ENCODE measurements at regions not wholly inside any gene's neighbourhood (a gene's known extent, or its start where the extent isn't known, plus 50 kb on each side); places are given as distances from the start of the nearest gene placed in this dataset.

GRCh38 chr20:20821484-20822260, 109.2 kb upstream of the RALGAPA2 start:
- Histone ChIP-seq H3K4ac (ENCODE audit: low read depth in 1 of 2, low read length in 2 of 2) (no peak overlapping the region), H2BK5ac (ENCODE audit: low read depth, low read length, poor library complexity, severe bottlenecking) (no peak overlapping the region), H3K23ac (ENCODE audit: low read length in 2 of 2) (no peak overlapping the region), H3K27ac (ENCODE audit: low read length, poor library complexity, severe bottlenecking) (no peak overlapping the region), H4K91ac (ENCODE audit: low read length) (no peak overlapping the region), H3K4me3 (ENCODE audit: insufficient read depth in 1 of 2, low read depth in 1 of 2, low read length in 2 of 2) (no peak overlapping the region), H3K9me3 (ENCODE audit: control insufficient read depth, low read length) (no peaks in the 10 kb centered on the region), H2BK120ac (ENCODE audit: low read depth, low read length) (no peak overlapping the region), H4K8ac (ENCODE audit: low read length) (no peak overlapping the region), H2BK15ac (ENCODE audit: low read depth, poor library complexity, severe bottlenecking) (no peak overlapping the region), H3K79me1 (replicated peaks; ENCODE audit: low read length, poor library complexity, severe bottlenecking) (no peaks in the 10 kb centered on the region), H3K9ac (ENCODE audit: low read length) (no peak overlapping the region), H3K4me2 (ENCODE audit: low read length, poor library complexity, severe bottlenecking) (no peak overlapping the region), H3K27me3 (ENCODE audit: control insufficient read depth in 1 of 2, insufficient read depth in 1 of 2, low read length in 2 of 2) (peaks cover 0 to 45% of the 10 kb centered on the region in 2 experiments), H3K18ac (ENCODE audit: low read depth in 1 of 2, low read length in 2 of 2) (no peak overlapping the region), H3K4me1 (ENCODE audit: control insufficient read depth, insufficient read depth, low read depth, low read length) (no peaks in the 10 kb centered on the region), H3K36me3 (ENCODE audit: control insufficient read depth in 1 of 2, insufficient read depth in 2 of 2, low read depth in 1 of 2, low read length in 2 of 2) (no peaks in the 10 kb centered on the region), H3K14ac (ENCODE audit: low read length in 2 of 2) (no peak overlapping the region), H2AFZ (ENCODE audit: low read depth, low read length) (no peak overlapping the region), H2BK12ac (ENCODE audit: low read length in 2 of 2) (no peak overlapping the region), H2AK5ac (ENCODE audit: low read length, severe bottlenecking) (no peak overlapping the region)
- WGBS, result 61% methylated on average over 9 of the region's 12 CpGs
- DNase-seq, result no peak

GRCh38 chr20:20820785-20821483, 108.5 kb upstream of the RALGAPA2 start:
- Histone ChIP-seq H3K27me3 (ENCODE audit: control insufficient read depth in 1 of 2, insufficient read depth in 1 of 2, low read length in 2 of 2) (peaks cover 0 to 39% of the 10 kb centered on the region in 2 experiments), H3K4me1 (ENCODE audit: control insufficient read depth, insufficient read depth, low read depth, low read length) (no peaks in the 10 kb centered on the region), H3K4me2 (ENCODE audit: low read length, poor library complexity, severe bottlenecking) (no peak overlapping the region), H2BK120ac (ENCODE audit: low read depth, low read length) (no peak overlapping the region), H2BK12ac (ENCODE audit: low read length in 2 of 2) (no peak overlapping the region), H3K18ac (ENCODE audit: low read depth in 1 of 2, low read length in 2 of 2) (no peak overlapping the region), H4K8ac (ENCODE audit: low read length) (no peak overlapping the region), H3K36me3 (ENCODE audit: control insufficient read depth in 1 of 2, insufficient read depth in 2 of 2, low read depth in 1 of 2, low read length in 2 of 2) (no peaks in the 10 kb centered on the region), H3K27ac (ENCODE audit: low read length, poor library complexity, severe bottlenecking) (no peak overlapping the region), H3K4ac (ENCODE audit: low read depth in 1 of 2, low read length in 2 of 2) (no peak overlapping the region), H3K9me3 (ENCODE audit: control insufficient read depth, low read length) (no peaks in the 10 kb centered on the region), H4K91ac (ENCODE audit: low read length) (no peak overlapping the region), H3K4me3 (ENCODE audit: insufficient read depth in 1 of 2, low read depth in 1 of 2, low read length in 2 of 2) (no peak overlapping the region), H3K23ac (ENCODE audit: low read length in 2 of 2) (no peak overlapping the region), H2BK5ac (ENCODE audit: low read depth, low read length, poor library complexity, severe bottlenecking) (no peak overlapping the region), H2AFZ (ENCODE audit: low read depth, low read length) (no peak overlapping the region), H3K9ac (ENCODE audit: low read length) (no peak overlapping the region), H3K14ac (ENCODE audit: low read length in 2 of 2) (no peak overlapping the region), H2AK5ac (ENCODE audit: low read length, severe bottlenecking) (no peak overlapping the region), H3K79me1 (replicated peaks; ENCODE audit: low read length, poor library complexity, severe bottlenecking) (no peaks in the 10 kb centered on the region), H2BK15ac (ENCODE audit: low read depth, poor library complexity, severe bottlenecking) (no peak overlapping the region)
- DNase-seq, result no peak
- 81% methylated on average over 3 of the region's 9 CpGs for WGBS

GRCh38 chr20:20820104-20820503, 107.7 kb upstream of the RALGAPA2 start:
- no peak overlapping the region for H3K27ac ChIP-seq (ENCODE audit: low read length, poor library complexity, severe bottlenecking)
- H2BK15ac ChIP-seq (ENCODE audit: low read depth, poor library complexity, severe bottlenecking), result no peak overlapping the region
- no peak overlapping the region for H3K4me3 ChIP-seq (ENCODE audit: insufficient read depth in 1 of 2, low read depth in 1 of 2, low read length in 2 of 2)
- H2AFZ ChIP-seq (ENCODE audit: low read depth, low read length), result no peak overlapping the region
- no peak overlapping the region for H3K23ac ChIP-seq (ENCODE audit: low read length in 2 of 2)
- H3K4me2 ChIP-seq (ENCODE audit: low read length, poor library complexity, severe bottlenecking), result no peak overlapping the region
- H3K27me3 ChIP-seq (ENCODE audit: control insufficient read depth in 1 of 2, insufficient read depth in 1 of 2, low read length in 2 of 2), result peaks cover 0 to 39% of the 10 kb centered on the region in 2 experiments
- no peak overlapping the region for H3K9ac ChIP-seq (ENCODE audit: low read length)
- H2BK12ac ChIP-seq (ENCODE audit: low read length in 2 of 2), result no peak overlapping the region
- H4K91ac ChIP-seq (ENCODE audit: low read length), result no peak overlapping the region
- no peak overlapping the region for H3K14ac ChIP-seq (ENCODE audit: low read length in 2 of 2)
- DNase-seq, result no peak
- no peak overlapping the region for H2BK120ac ChIP-seq (ENCODE audit: low read depth, low read length)
- H3K79me1 ChIP-seq (replicated peaks; ENCODE audit: low read length, poor library complexity, severe bottlenecking), result no peaks in the 10 kb centered on the region
- no peaks in the 10 kb centered on the region for H3K36me3 ChIP-seq (ENCODE audit: control insufficient read depth in 1 of 2, insufficient read depth in 2 of 2, low read depth in 1 of 2, low read length in 2 of 2)
- no peak overlapping the region for H3K4ac ChIP-seq (ENCODE audit: low read depth in 1 of 2, low read length in 2 of 2)
- no peak overlapping the region for H3K18ac ChIP-seq (ENCODE audit: low read depth in 1 of 2, low read length in 2 of 2)
- H4K8ac ChIP-seq (ENCODE audit: low read length), result no peak overlapping the region
- no peak overlapping the region for H2AK5ac ChIP-seq (ENCODE audit: low read length, severe bottlenecking)
- no peaks in the 10 kb centered on the region for H3K4me1 ChIP-seq (ENCODE audit: control insufficient read depth, insufficient read depth, low read depth, low read length)
- no peaks in the 10 kb centered on the region for H3K9me3 ChIP-seq (ENCODE audit: control insufficient read depth, low read length)
- no peak overlapping the region for H2BK5ac ChIP-seq (ENCODE audit: low read depth, low read length, poor library complexity, severe bottlenecking)
- 73% methylated on average over 10 of the region's 10 CpGs for WGBS

- Histone ChIP-seq H3K4me2 (ENCODE audit: low read length, poor library complexity, severe bottlenecking) (no peak overlapping the region), H2BK15ac (ENCODE audit: low read depth, poor library complexity, severe bottlenecking) (no peak overlapping the region), H3K36me3 (ENCODE audit: control insufficient read depth in 1 of 2, insufficient read depth in 2 of 2, low read depth in 1 of 2, low read length in 2 of 2) (no peaks in the 10 kb centered on the region), H3K27me3 (ENCODE audit: control insufficient read depth in 1 of 2, insufficient read depth in 1 of 2, low read length in 2 of 2) (peaks cover 0 to 17% of the 10 kb centered on the region in 2 experiments), H3K9ac (ENCODE audit: low read length) (no peak overlapping the region), H3K4me1 (ENCODE audit: control insufficient read depth, insufficient read depth, low read depth, low read length) (no peaks in the 10 kb centered on the region), H2BK120ac (ENCODE audit: low read depth, low read length) (no peak overlapping the region), H3K14ac (ENCODE audit: low read length in 2 of 2) (no peak overlapping the region), H4K8ac (ENCODE audit: low read length) (no peak overlapping the region), H2AK5ac (ENCODE audit: low read length, severe bottlenecking) (no peak overlapping the region), H3K23ac (ENCODE audit: low read length in 2 of 2) (no peak overlapping the region), H2BK5ac (ENCODE audit: low read depth, low read length, poor library complexity, severe bottlenecking) (no peak overlapping the region), H3K18ac (ENCODE audit: low read depth in 1 of 2, low read length in 2 of 2) (no peak overlapping the region), H4K91ac (ENCODE audit: low read length) (no peak overlapping the region), H3K27ac (ENCODE audit: low read length, poor library complexity, severe bottlenecking) (no peak overlapping the region), H3K4me3 (ENCODE audit: insufficient read depth in 1 of 2, low read depth in 1 of 2, low read length in 2 of 2) (no peak overlapping the region), H3K79me1 (replicated peaks; ENCODE audit: low read length, poor library complexity, severe bottlenecking) (no peaks in the 10 kb centered on the region), H2AFZ (ENCODE audit: low read depth, low read length) (no peak overlapping the region), H3K9me3 (ENCODE audit: control insufficient read depth, low read length) (no peaks in the 10 kb centered on the region), H3K4ac (ENCODE audit: low read depth in 1 of 2, low read length in 2 of 2) (no peak overlapping the region), H2BK12ac (ENCODE audit: low read length in 2 of 2) (no peak overlapping the region)
- WGBS, result 52% methylated on average over 4 of the region's 4 CpGs
- DNase-seq, result no peak
Observed at GRCh38 chr20:20816969-20817755, 104.7 kb upstream of the RALGAPA2 start.

Data from mesenchymal stem cell (in vitro differentiated cells and primary cell).